H1 (cell line): ENCODE measurements at regions not wholly inside any gene's neighbourhood (a gene's known extent, or its start where the extent isn't known, plus 50 kb on each side); places are given as distances from the start of the nearest gene placed in this dataset.

Experiments used
- CTCF ChIA-PET: fragments of 300-600 bp; sonication (Branson Sonifier 250); formaldehyde crosslinking; loops from one replicate; lab custom pipeline; 2021; ENCODE audit not compliant: partially characterized antibody; lab: Charles Lee
- POLR2A ChIA-PET: fragments of 300-600 bp; sonication (Branson Sonifier 250); formaldehyde crosslinking; loops from one replicate; lab custom pipeline; 2021; ENCODE audit warnings: inconsistent platforms; ENCODE audit not compliant: partially characterized antibody; lab: Charles Lee
- DNase-seq, 2 experiments: peaks; one replicate each; pipeline versions ENCODE4 v3.0.0 to v3.0.0-alpha.2; 2010 to 2022; ENCODE audit warnings: low spot score in 2 of 2, low read depth in 1 of 2, mixed read lengths in 1 of 2
- FAIRE-seq: peaks from 2 replicates; lab custom pipeline; 2011; peaks lifted over from hg19 to GRCh38; lab: Jason Lieb, UNC
- H2AFZ ChIP-seq: 2 replicates; pipeline ENCODE4 v1.8.1; 2012; ENCODE audit warnings: low read length, inconsistent platforms
- H2AK5ac ChIP-seq: 2 replicates; pipeline ENCODE4 v1.6.1; 2013; ENCODE audit warnings: low read depth, low read length
- H2BK120ac ChIP-seq: replicated peaks from 2 replicates; pipeline ENCODE3; 2013; ENCODE audit warnings: low read depth, low read length, inconsistent platforms
- H2BK12ac ChIP-seq: 2 replicates; pipeline ENCODE4 v1.6.1; 2013; ENCODE audit warnings: low read depth, low read length
- H2BK15ac ChIP-seq: 2 replicates; pipeline ENCODE4 v1.6.1; 2013; ENCODE audit warnings: low read length
- H2BK20ac ChIP-seq: 2 replicates; pipeline ENCODE4 v1.6.1; 2013; ENCODE audit warnings: low read length
- H2BK5ac ChIP-seq: 2 replicates; pipeline ENCODE4 v1.6.1; 2013; ENCODE audit warnings: low read depth, low read length
- H3K14ac ChIP-seq: 2 replicates; pipeline ENCODE4 v1.6.1; 2013; ENCODE audit warnings: inconsistent platforms; ENCODE audit not compliant: insufficient read length
- H3K18ac ChIP-seq: 2 replicates; pipeline ENCODE4 v1.6.1; 2013; ENCODE audit warnings: low read length; ENCODE audit errors: extremely low read depth
- H3K23ac ChIP-seq: 2 replicates; pipeline ENCODE4 v1.6.1; 2013; ENCODE audit warnings: inconsistent platforms; ENCODE audit not compliant: insufficient read length
- H3K23me2 ChIP-seq: 2 replicates; pipeline ENCODE4 v1.6.1; 2013; ENCODE audit warnings: low read depth, low read length
- H3K27ac ChIP-seq: 2 replicates; pipeline ENCODE4 v1.6.1; 2011; ENCODE audit warnings: low read depth, low read length, inconsistent platforms
- H3K27me3 ChIP-seq, 4 experiments: replicated peaks in 1 of 4; 1 replicate in 1 of 4; 2 replicates in 3 of 4; pipeline versions ENCODE4 v1.6.1 to v1.8.1; 2011 to 2013; ENCODE audit warnings: low read length in 3 of 4, mild to moderate bottlenecking in 3 of 4, inconsistent platforms in 2 of 4, mixed read lengths in 2 of 4, moderate library complexity in 1 of 4; ENCODE audit not compliant: control insufficient read depth in 3 of 4, insufficient read depth in 3 of 4; ENCODE audit errors: extremely low read depth in 1 of 4
- H3K36me3 ChIP-seq, 4 experiments: 2 replicates each; pipeline versions ENCODE4 v1.6.1 to v1.8.1; 2011 to 2013; ENCODE audit warnings: mild to moderate bottlenecking in 4 of 4, low read length in 3 of 4, moderate library complexity in 2 of 4, control low read depth in 1 of 4, inconsistent platforms in 1 of 4; ENCODE audit not compliant: insufficient read depth in 4 of 4, control insufficient read depth in 2 of 4
- H3K4ac ChIP-seq: replicated peaks from 2 replicates; pipeline ENCODE3; 2013; ENCODE audit warnings: low read length, low read depth, mixed read lengths, inconsistent platforms; ENCODE audit not compliant: insufficient read length
- H3K4me1 ChIP-seq, 4 experiments: replicated peaks in 1 of 4; 1 replicate in 1 of 4; 2 replicates in 3 of 4; pipeline versions ENCODE4 v1.6.1 to v1.8.1; 2011 to 2013; ENCODE audit warnings: low read length in 3 of 4, inconsistent platforms in 2 of 4, mixed read lengths in 1 of 4; ENCODE audit not compliant: insufficient read depth in 4 of 4, control insufficient read depth in 3 of 4
- H3K4me2 ChIP-seq, 2 experiments: 2 replicates each; pipeline versions ENCODE4 v1.6.1 to v1.8.1; 2011 to 2013; ENCODE audit warnings: low read depth in 2 of 2, low read length in 2 of 2, control low read depth in 1 of 2, inconsistent platforms in 1 of 2, mild to moderate bottlenecking in 1 of 2; ENCODE audit not compliant: insufficient read depth in 1 of 2
- H3K4me3 ChIP-seq, 4 experiments: fragments of 200-600, 300-600 bp in 1 of 4; sonication (generic), shearing (Covaris generic), sonication (Bioruptor Twin) in 1 of 4; 2 replicates each; pipeline versions ENCODE4 v1.5.1 to v1.8.1; 2011 to 2016; ENCODE audit warnings: low read length in 4 of 4, low read depth in 3 of 4, control low read depth in 2 of 4, inconsistent platforms in 2 of 4, mild to moderate bottlenecking in 2 of 4, mixed read lengths in 1 of 4, moderate library complexity in 1 of 4; ENCODE audit not compliant: insufficient read depth in 2 of 4; ENCODE audit errors: extremely low read depth in 1 of 4
- H3K56ac ChIP-seq: replicated peaks from 2 replicates; pipeline ENCODE3; 2013; ENCODE audit warnings: low read depth, mild to moderate bottlenecking, mixed read lengths, low read length, inconsistent platforms; ENCODE audit not compliant: insufficient read length
- H3K79me1 ChIP-seq: 2 replicates; pipeline ENCODE4 v1.6.1; 2013; ENCODE audit warnings: low read depth, low read length, control low read depth
- H3K79me2 ChIP-seq, 2 experiments: 2 replicates each; pipeline versions ENCODE4 v1.6.1 to v1.8.1; 2012 to 2013; ENCODE audit warnings: low read length in 2 of 2, mild to moderate bottlenecking in 2 of 2, inconsistent platforms in 1 of 2; ENCODE audit not compliant: insufficient read depth in 2 of 2, control insufficient read depth in 1 of 2
- H3K9ac ChIP-seq, 4 experiments: replicated peaks in 1 of 4; 1 replicate in 1 of 4; 2 replicates in 3 of 4; pipeline versions ENCODE4 v1.6.1 to v1.8.1; 2011 to 2013; ENCODE audit warnings: low read depth in 3 of 4, low read length in 3 of 4, control low read depth in 2 of 4, mild to moderate bottlenecking in 2 of 4, moderate library complexity in 2 of 4, inconsistent platforms in 1 of 4; ENCODE audit errors: extremely low read depth in 1 of 4
- H3K9me3 ChIP-seq, 2 experiments: 2 replicates each; pipeline versions ENCODE4 v1.6.1 to v1.8.1; 2012 to 2013; ENCODE audit warnings: mild to moderate bottlenecking in 2 of 2, moderate library complexity in 2 of 2, control low read depth in 1 of 2, inconsistent platforms in 1 of 2, low read depth in 1 of 2, low read length in 1 of 2, mixed read lengths in 1 of 2; ENCODE audit not compliant: insufficient read depth in 2 of 2
- H4K20me1 ChIP-seq, 2 experiments: replicated peaks in 1 of 2; 2 replicates each; pipeline versions ENCODE3 to v1.8.1; 2011 to 2013; ENCODE audit warnings: inconsistent platforms in 2 of 2, low read length in 2 of 2, mild to moderate bottlenecking in 1 of 2; ENCODE audit not compliant: insufficient read depth in 2 of 2, control insufficient read depth in 1 of 2
- H4K5ac ChIP-seq: 2 replicates; pipeline ENCODE4 v1.6.1; 2013; ENCODE audit warnings: low read length, low read depth, mixed read lengths, inconsistent platforms; ENCODE audit not compliant: insufficient read length
- H4K8ac ChIP-seq: 2 replicates; pipeline ENCODE4 v1.8.0; 2013; ENCODE audit warnings: mild to moderate bottlenecking, moderate library complexity, low read length, inconsistent platforms; ENCODE audit not compliant: insufficient read depth; ENCODE audit errors: extremely low read depth
- H4K91ac ChIP-seq: replicated peaks from 2 replicates; pipeline ENCODE3; 2013; ENCODE audit warnings: low read length, mixed read lengths, inconsistent platforms; ENCODE audit not compliant: insufficient read length
- EP300 ChIP-seq, 2 experiments: IDR thresholded peaks; 1 replicate in 1 of 2; 2 replicates in 1 of 2; pipeline ENCODE4 v1.6.1; 2011 to 2012; ENCODE audit warnings: low read depth in 2 of 2, low read length in 2 of 2, mild to moderate bottlenecking in 2 of 2, borderline replicate concordance in 1 of 2, inconsistent platforms in 1 of 2, moderate library complexity in 1 of 2
- FOSL1 ChIP-seq: IDR thresholded peaks from 2 replicates; pipeline ENCODE4 v1.6.1; 2011; ENCODE audit warnings: mild to moderate bottlenecking, low read depth, low read length, moderate library complexity; ENCODE audit not compliant: insufficient read depth
- RFX5 ChIP-seq: IDR thresholded peaks from 2 replicates; pipeline ENCODE4 v1.6.1; 2011; ENCODE audit warnings: low read depth, low read length, improper control_type of control experiment, borderline replicate concordance
- SIX5 ChIP-seq: IDR thresholded peaks from 2 replicates; pipeline ENCODE4 v1.6.1; 2011; ENCODE audit warnings: mild to moderate bottlenecking, low read depth, low read length
- SP4 ChIP-seq: IDR thresholded peaks from 2 replicates; pipeline ENCODE4 v1.6.1; 2012; ENCODE audit warnings: low read length, inconsistent platforms
- WGBS, 2 experiments: shearing (Covaris generic) in 1 of 2; methylation state at CpG; one replicate each; pipeline versions ENCODE4 v1.1.6 to v1.1.7; 2013 to 2015; ENCODE audit warnings: low lambda C conversion rate in 2 of 2, mixed read lengths in 2 of 2, inconsistent platforms in 1 of 2, low coverage in 1 of 2, missing lambda C conversion rate in 1 of 2; ENCODE audit not compliant: insufficient replicate concordance in 2 of 2, insufficient coverage in 1 of 2, insufficient read length in 1 of 2; ENCODE audit errors: extremely low coverage in 1 of 2, missing lambda C conversion rate in 1 of 2; 5-methylcytosine and 5-hydroxymethylcytosine counted together

GRCh38 chr6:23348185-23348584, 777.8 kb upstream of the NRSN1 start:
- Histone ChIP-seq H2AFZ (no peak overlapping the region), H2BK15ac (no peak overlapping the region), H3K9ac (no peak overlapping the region), H3K56ac (no peak overlapping the region), H2BK5ac (no peak overlapping the region), H2BK20ac (no peak overlapping the region), H3K23ac (no peak overlapping the region), H3K14ac (no peak overlapping the region), H3K23me2 (no peaks in the 10 kb centered on the region), H3K4me2 (no peak overlapping the region), H3K36me3 (no peaks in the 10 kb centered on the region), H4K20me1 (no peaks in the 10 kb centered on the region), H2BK120ac (no peak overlapping the region), H3K79me2 (no peaks in the 10 kb centered on the region), H4K8ac (no peak overlapping the region), H3K27me3 (no peaks in the 10 kb centered on the region), H3K27ac (no peak overlapping the region), H4K91ac (no peak overlapping the region), H3K9me3 (no peaks in the 10 kb centered on the region), H3K4me1 (no peaks in the 10 kb centered on the region), H3K79me1 (no peaks in the 10 kb centered on the region), H3K18ac (no peak overlapping the region), H3K4me3 (no peak overlapping the region), H4K5ac (no peak overlapping the region), H2BK12ac (no peak overlapping the region), H2AK5ac (no peak overlapping the region), H3K4ac (no peak overlapping the region)
- WGBS, 2 experiments, result 81% methylated on average over 3 of the region's 3 CpGs; no CpG with 5 or more reads in 1 of the 2 experiments
- FAIRE-seq (no peak), DNase-seq (no peak)
- POLR2A ChIA-PET, result no interaction called here
- CTCF ChIA-PET, result interaction anchor here (0.6 to 0.7 kb wide), 2 partner anchors 26 to 915 kb away, joined by 3 read pairs; no protein-coding TSS in a partner anchor
- TF ChIP-seq EP300 (IDR thresholded peaks at IDR 0.05; ENCODE audit: borderline replicate concordance in 1 of 2, low read depth in 2 of 2, low read length in 2 of 2) (no peak), SIX5 (no peak), SP4 (no peak), RFX5 (no peak), FOSL1 (no peak)
